ENCODE measurements at regions not wholly inside any gene's neighbourhood (a gene's known extent, or its start where the extent isn't known, plus 50 kb on each side); places are given as distances from the start of the nearest gene placed in this dataset.
"Not testable (repeated sequence)": the region's sequence is repeated elsewhere in the genome, so short reads cannot be mapped to it uniquely, and the experiment has no call there.

GRCh38 chrX:146036000-146036399, 218.4 kb downstream of the SLITRK2 start:
- Mint-ChIP-seq H3K27me3 (ENCODE audit: low read depth) (no peaks in the 10 kb centered on the region), H3K27ac (ENCODE audit: unreplicated experiment) (no peak overlapping the region), H3K36me3 (ENCODE audit: low read depth) (no peaks in the 10 kb centered on the region), H3K4me1 (ENCODE audit: low read depth) (no peaks in the 10 kb centered on the region), H3K9me3 (ENCODE audit: low read depth) (peaks cover 57% of the 10 kb centered on the region), H3K4me3 (ENCODE audit: unreplicated experiment) (no peak overlapping the region)
- no peak for TF ChIP-seq CTCF (IDR thresholded peaks at IDR 0.05)
- no peak for DNase-seq (ENCODE audit: low spot score)

GRCh38 chrX:146041741-146042140, 224.1 kb downstream of the SLITRK2 start:
- no peak for TF ChIP-seq CTCF (IDR thresholded peaks at IDR 0.05)
- no peaks in the 10 kb centered on the region for H3K36me3 Mint-ChIP-seq (ENCODE audit: low read depth)
- H3K27ac Mint-ChIP-seq (ENCODE audit: unreplicated experiment), result no peak overlapping the region
- no peaks in the 10 kb centered on the region for H3K4me1 Mint-ChIP-seq (ENCODE audit: low read depth)
- H3K27me3 Mint-ChIP-seq (ENCODE audit: low read depth), result no peaks in the 10 kb centered on the region
- DNase-seq (ENCODE audit: low spot score), result no peak
- no peak overlapping the region for H3K4me3 Mint-ChIP-seq (ENCODE audit: unreplicated experiment)
- peaks cover 45% of the 10 kb centered on the region for H3K9me3 Mint-ChIP-seq (ENCODE audit: low read depth)

- not testable (repeated sequence) for H3K27me3 Mint-ChIP-seq (ENCODE audit: low read depth); H3K4me3 Mint-ChIP-seq (ENCODE audit: unreplicated experiment); DNase-seq (ENCODE audit: low spot score); H3K27ac Mint-ChIP-seq (ENCODE audit: unreplicated experiment); H3K36me3 Mint-ChIP-seq (ENCODE audit: low read depth); H3K4me1 Mint-ChIP-seq (ENCODE audit: low read depth)
- peaks cover 33% of the 10 kb centered on the region for H3K9me3 Mint-ChIP-seq (ENCODE audit: low read depth)
These were observed 228.5 kb downstream of the SLITRK2 start for GRCh38 chrX:146046011-146046715.

- H3K4me1 Mint-ChIP-seq (ENCODE audit: low read depth); H3K27me3 Mint-ChIP-seq (ENCODE audit: low read depth); H3K36me3 Mint-ChIP-seq (ENCODE audit: low read depth); H3K27ac Mint-ChIP-seq (ENCODE audit: unreplicated experiment); DNase-seq (ENCODE audit: low spot score); H3K4me3 Mint-ChIP-seq (ENCODE audit: unreplicated experiment): not testable (repeated sequence)
- H3K9me3 Mint-ChIP-seq (ENCODE audit: low read depth), result peaks cover 33% of the 10 kb centered on the region
These were observed 231.9 kb downstream of the SLITRK2 start for GRCh38 chrX:146049568-146049967.

- Mint-ChIP-seq H3K4me1 (ENCODE audit: low read depth) (no peaks in the 10 kb centered on the region), H3K27ac (ENCODE audit: unreplicated experiment) (no peak overlapping the region), H3K4me3 (ENCODE audit: unreplicated experiment) (no peak overlapping the region), H3K9me3 (ENCODE audit: low read depth) (peaks cover 44% of the 10 kb centered on the region), H3K36me3 (ENCODE audit: low read depth) (no peaks in the 10 kb centered on the region), H3K27me3 (ENCODE audit: low read depth) (no peaks in the 10 kb centered on the region)
- no peak for DNase-seq (ENCODE audit: low spot score)
- TF ChIP-seq CTCF (IDR thresholded peaks at IDR 0.05), result no peak
These were observed 236.7 kb downstream of the SLITRK2 start for GRCh38 chrX:146054311-146054710.

- no peak for DNase-seq (ENCODE audit: low spot score)
- Mint-ChIP-seq H3K9me3 (ENCODE audit: low read depth) (peaks cover 46% of the 10 kb centered on the region), H3K4me3 (ENCODE audit: unreplicated experiment) (no peak overlapping the region), H3K27ac (ENCODE audit: unreplicated experiment) (no peak overlapping the region), H3K27me3 (ENCODE audit: low read depth) (no peaks in the 10 kb centered on the region), H3K4me1 (ENCODE audit: low read depth) (no peaks in the 10 kb centered on the region), H3K36me3 (ENCODE audit: low read depth) (no peaks in the 10 kb centered on the region)
- TF ChIP-seq CTCF (IDR thresholded peaks at IDR 0.05), result no peak
These were observed 238.1 kb downstream of the SLITRK2 start for GRCh38 chrX:146055733-146056132.
